Lower leg skin (tissue), 4 donors: ENCODE measurements at regions not wholly inside any gene's neighbourhood (a gene's known extent, or its start where the extent isn't known, plus 50 kb on each side); places are given as distances from the start of the nearest gene placed in this dataset.

Source experiments
- DNase-seq, 2 donors: peaks; one replicate each; pipeline ENCODE4 v3.0.0-alpha.2; 2019; ENCODE audit warnings: low spot score in 2 of 2
- H3K4me3 ChIP-seq: fragments of 200-600 bp; sonication (generic); 2 replicates; pipeline ENCODE4 v1.5.1; 2017; ENCODE audit warnings: mild to moderate bottlenecking, low read depth; ENCODE audit not compliant: poor library complexity, severe bottlenecking
- POLR2A ChIP-seq, 2 donors: fragments of 450-650 bp; IDR thresholded peaks; one replicate each; pipeline ENCODE4 v1.6.1; 2016 to 2017; ENCODE audit warnings: antibody characterized with exemption in 2 of 2, mild to moderate bottlenecking in 1 of 2, moderate library complexity in 1 of 2
- WGBS, 2 donors: methylation state at CpG; one replicate each; pipeline ENCODE4 v1.1.5; 2018; 5-methylcytosine and 5-hydroxymethylcytosine counted together
- intact Hi-C: fragments of 100-400 bp; cut with DNase I; formaldehyde crosslinking; loops from one replicate; pipeline ENCODE4 v1.15.0; 2023; ENCODE audit warnings: low total_unique reads
- TF ChIP-seq, protein P1 (sequence below), 3 donors: fragments of 450-650 bp; IDR thresholded peaks; one replicate each; pipeline ENCODE4 v1.5.1; 2016; ENCODE audit warnings: antibody characterized with exemption in 3 of 3, mild to moderate bottlenecking in 3 of 3, moderate library complexity in 2 of 3

DNA sequence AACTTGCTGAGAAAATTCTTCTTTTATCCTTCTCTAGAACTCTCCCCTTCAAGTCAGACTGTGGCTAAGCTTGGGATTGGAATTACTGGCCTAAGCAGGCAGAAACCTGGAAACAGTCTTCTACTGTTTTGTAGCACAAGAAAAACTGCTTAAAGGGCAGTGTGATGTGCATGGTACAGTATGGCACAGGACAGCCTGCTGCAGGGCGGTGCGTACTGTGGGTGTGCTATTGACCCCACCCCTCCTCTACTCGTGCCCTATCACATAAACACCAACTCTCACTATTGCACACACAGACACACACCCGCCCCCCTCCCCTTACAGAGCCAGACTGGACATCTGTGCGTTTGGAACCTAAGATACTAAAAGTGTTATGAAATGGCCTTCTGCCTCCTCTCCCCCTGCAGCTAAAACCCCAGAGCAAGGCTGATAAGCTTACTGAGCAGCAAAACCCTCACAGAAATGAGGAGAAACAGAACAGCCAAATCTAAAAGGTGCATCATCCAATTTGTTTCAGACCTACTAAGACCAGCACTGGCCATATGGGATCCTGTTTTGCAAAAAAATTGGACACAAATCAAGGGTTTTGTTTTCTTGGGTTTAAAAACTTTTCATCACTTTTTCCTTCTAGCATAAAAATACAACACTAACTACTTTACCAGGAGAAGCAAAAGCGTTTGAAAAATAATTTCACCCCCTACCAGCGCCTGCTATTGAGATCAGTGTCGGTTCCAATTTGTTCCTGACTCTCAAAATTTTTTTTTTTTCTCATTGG lies 355.8 kb upstream of the LYPLAL1 start:
- 58 to 59% methylated on average over 8 of the region's 8 CpGs for WGBS, 2 donors
- intact Hi-C loops: no loop called here
- no peak for DNase-seq
- TF ChIP-seq POLR2A (IDR thresholded peaks at IDR 0.05): no peak
- TF ChIP-seq, protein P1, sequence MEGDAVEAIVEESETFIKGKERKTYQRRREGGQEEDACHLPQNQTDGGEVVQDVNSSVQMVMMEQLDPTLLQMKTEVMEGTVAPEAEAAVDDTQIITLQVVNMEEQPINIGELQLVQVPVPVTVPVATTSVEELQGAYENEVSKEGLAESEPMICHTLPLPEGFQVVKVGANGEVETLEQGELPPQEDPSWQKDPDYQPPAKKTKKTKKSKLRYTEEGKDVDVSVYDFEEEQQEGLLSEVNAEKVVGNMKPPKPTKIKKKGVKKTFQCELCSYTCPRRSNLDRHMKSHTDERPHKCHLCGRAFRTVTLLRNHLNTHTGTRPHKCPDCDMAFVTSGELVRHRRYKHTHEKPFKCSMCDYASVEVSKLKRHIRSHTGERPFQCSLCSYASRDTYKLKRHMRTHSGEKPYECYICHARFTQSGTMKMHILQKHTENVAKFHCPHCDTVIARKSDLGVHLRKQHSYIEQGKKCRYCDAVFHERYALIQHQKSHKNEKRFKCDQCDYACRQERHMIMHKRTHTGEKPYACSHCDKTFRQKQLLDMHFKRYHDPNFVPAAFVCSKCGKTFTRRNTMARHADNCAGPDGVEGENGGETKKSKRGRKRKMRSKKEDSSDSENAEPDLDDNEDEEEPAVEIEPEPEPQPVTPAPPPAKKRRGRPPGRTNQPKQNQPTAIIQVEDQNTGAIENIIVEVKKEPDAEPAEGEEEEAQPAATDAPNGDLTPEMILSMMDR (IDR thresholded peaks at IDR 0.05): no peak
- no peak overlapping the region for H3K4me3 ChIP-seq

DNA sequence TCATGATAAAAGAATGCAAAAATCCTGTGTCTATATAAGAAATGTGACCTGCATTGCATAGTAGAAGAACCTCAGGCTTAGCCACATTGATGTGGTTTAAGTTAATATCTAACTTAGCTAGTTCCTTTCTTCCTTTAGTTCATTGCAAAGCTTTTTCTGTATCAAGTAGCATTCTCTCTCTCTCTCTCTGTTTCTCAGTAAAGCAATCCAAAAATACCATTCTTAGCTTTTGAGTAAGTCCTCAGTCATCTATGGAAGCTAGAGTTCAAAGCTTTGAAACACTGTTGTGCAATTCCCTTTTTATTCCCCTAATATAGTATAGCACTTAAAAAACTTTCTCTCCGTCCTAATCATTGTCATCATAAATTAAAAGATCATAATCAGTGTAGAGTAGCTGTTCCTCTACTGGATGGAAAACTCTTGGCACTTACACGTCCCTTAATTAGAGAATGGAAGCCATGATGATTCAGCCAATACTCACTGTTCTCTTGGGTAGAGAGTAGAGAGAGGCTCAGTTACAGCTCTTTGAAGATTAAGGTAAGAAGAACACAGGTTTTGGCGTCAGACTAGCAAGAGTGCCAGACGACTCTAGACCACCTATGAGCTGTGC lies 350.3 kb upstream of the LYPLAL1 start:
- DNase-seq: no peak
- intact Hi-C loops: no loop called here
- no peak for TF ChIP-seq POLR2A (IDR thresholded peaks at IDR 0.05)
- TF ChIP-seq, protein P1 (IDR thresholded peaks at IDR 0.05): no peak
- H3K4me3 ChIP-seq: no peak overlapping the region
- 39 to 52% methylated on average over 4 of the region's 4 CpGs for WGBS, 2 donors

DNA sequence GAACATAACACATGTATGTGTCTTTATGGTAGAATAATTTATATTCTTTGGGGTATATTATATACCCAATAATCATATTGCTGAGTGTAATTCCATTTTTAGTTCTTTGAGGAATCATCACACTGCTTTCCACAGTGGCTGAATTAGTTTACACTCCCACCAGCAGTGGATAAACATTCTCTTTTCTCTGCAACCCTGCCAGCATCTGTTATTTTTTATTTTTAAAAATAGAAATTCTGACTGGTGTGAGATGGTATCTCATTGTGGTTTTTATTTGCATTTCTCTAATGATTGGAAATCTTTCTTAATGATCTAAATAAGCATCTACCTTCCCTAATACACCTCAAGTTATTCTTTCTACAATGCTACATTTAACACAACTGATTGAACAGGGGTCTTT lies 346.2 kb upstream of the LYPLAL1 start:
- no peak overlapping the region for H3K4me3 ChIP-seq
- intact Hi-C loops: no loop called here
- no peak for TF ChIP-seq POLR2A (IDR thresholded peaks at IDR 0.05)
- TF ChIP-seq, protein P1 (IDR thresholded peaks at IDR 0.05): no peak
- DNase-seq: no peak

DNA sequence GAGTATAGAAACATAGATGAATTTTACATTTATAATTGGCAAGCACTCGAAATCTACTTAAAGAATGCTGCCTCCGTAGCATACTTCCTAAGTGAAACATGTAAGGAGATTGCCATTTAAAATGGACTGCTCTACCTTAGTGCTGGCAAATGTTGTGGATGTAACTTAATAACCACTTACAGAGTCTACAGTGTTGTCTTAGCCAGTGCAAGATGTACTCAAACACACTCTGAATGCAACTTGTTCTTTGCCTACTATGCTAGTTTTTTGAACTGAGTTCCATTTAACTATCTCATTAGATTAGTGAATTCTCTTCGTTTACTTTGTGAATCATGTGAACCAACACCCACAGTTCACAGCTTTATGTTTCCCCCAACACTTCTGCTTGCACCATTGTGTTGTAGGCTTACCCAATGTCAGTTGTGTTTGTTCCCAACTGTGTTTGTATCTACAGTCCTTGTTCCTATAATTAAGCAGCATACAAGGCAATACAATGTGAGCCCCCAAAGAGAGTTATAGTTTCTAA lies 345.5 kb upstream of the LYPLAL1 start:
- H3K4me3 ChIP-seq: no peak overlapping the region
- TF ChIP-seq, protein P1 (IDR thresholded peaks at IDR 0.05): no peak
- no peak for TF ChIP-seq POLR2A (IDR thresholded peaks at IDR 0.05)
- no peak for DNase-seq
- intact Hi-C loops: no loop called here
- 76 to 92% methylated on average over 3 of the region's 3 CpGs for WGBS, 2 donors

DNA sequence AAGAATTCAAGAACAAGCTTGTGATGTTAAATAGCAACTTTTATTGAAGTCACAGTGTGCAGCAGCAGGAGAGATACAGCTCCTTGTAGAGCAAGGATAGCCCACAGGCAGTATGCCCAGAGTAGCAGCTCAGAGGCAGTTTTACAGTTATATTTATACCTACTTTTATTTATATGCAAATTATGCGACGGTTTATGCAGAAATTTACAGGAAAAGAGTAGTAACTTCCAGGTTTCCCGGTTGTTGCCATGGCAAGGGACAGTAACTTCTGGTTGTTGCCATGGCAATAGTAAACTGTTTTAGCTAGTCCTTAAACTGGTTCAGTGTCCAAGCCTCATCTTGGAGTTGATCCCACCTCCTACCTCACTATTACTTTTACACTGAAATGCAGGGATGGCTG lies 344.6 kb upstream of the LYPLAL1 start:
- intact Hi-C loops: no loop called here
- no peak for TF ChIP-seq POLR2A (IDR thresholded peaks at IDR 0.05)
- TF ChIP-seq, protein P1 (IDR thresholded peaks at IDR 0.05): no peak
- 34 to 45% methylated on average over 3 of the region's 3 CpGs for WGBS, 2 donors
- DNase-seq: no peak
- no peak overlapping the region for H3K4me3 ChIP-seq
